K562 (cell line): ENCODE measurements at regions not wholly inside any gene's neighbourhood (a gene's known extent, or its start where the extent isn't known, plus 50 kb on each side); places are given as distances from the start of the nearest gene placed in this dataset.

ENCODE experiments used
- ATAC-seq: fragments of 200-7000 bp; cut with Tn5 transposase; 3 replicates; pipeline ENCODE4 v1.9.1; 2020; ENCODE audit warnings: moderate library complexity
- BruUV-seq: library from RNA; stranded (reverse); fragments of 400-500 nt; replicated peaks from 2 replicates; lab custom pipeline; 2021; lab: Mats Ljungman, UMichigan
- CTCF ChIA-PET: fragments of 300-600 bp; formaldehyde crosslinking; extraction: SDS; loops from one replicate; lab custom pipeline; 2021; ENCODE audit warnings: low intra/inter-chr PET ratio; lab: Yijun Ruan, JAX
- POLR2A ChIA-PET: fragments of 300-600, 350-650 bp; sonication (Branson Sonifier 250); formaldehyde crosslinking; extraction: SDS; loops from one replicate; lab custom pipeline; 2021; ENCODE audit warnings: antibody characterized with exemption, inconsistent platforms; lab: Yijun Ruan, JAX
- DNase-seq, 4 experiments: peaks; one replicate each; pipeline versions ENCODE4 v3.0.0 to v3.0.0-alpha.2; 2011 to 2018; ENCODE audit warnings: low spot score in 3 of 4, mixed read lengths in 3 of 4; ENCODE audit errors: extremely low read depth in 1 of 4
- FAIRE-seq: peaks from 2 replicates; lab custom pipeline; 2011; peaks lifted over from hg19 to GRCh38; lab: Jason Lieb, UNC
- H2AFZ ChIP-seq: 2 replicates; pipeline ENCODE4 v1.6.0; 2011; ENCODE audit warnings: low read depth, low read length, control low read depth, inconsistent platforms
- H3K27ac ChIP-seq: fragments of 200-600 bp; 3 replicates; pipeline ENCODE4 v1.8.0; 2011; ENCODE audit warnings: low read depth, mild to moderate bottlenecking, control low read depth, inconsistent platforms, low read length, moderate library complexity, mixed read lengths; ENCODE audit errors: extremely low read depth
- H3K27me3 ChIP-seq, 2 experiments: fragments of 300-600 bp in 1 of 2; 2 replicates in 1 of 2; 3 replicates in 1 of 2; pipeline versions ENCODE4 v1.6.0 to v1.8.0; 2011; ENCODE audit warnings: inconsistent platforms in 2 of 2, low read length in 2 of 2, mild to moderate bottlenecking in 1 of 2, mixed read lengths in 1 of 2, moderate library complexity in 1 of 2; ENCODE audit not compliant: control insufficient read depth in 2 of 2, insufficient read depth in 2 of 2
- H3K36me3 ChIP-seq: fragments of 300-600 bp; 3 replicates; pipeline ENCODE4 v1.8.0; 2011; ENCODE audit warnings: mild to moderate bottlenecking, low read length, inconsistent platforms; ENCODE audit not compliant: control insufficient read depth, insufficient read depth
- H3K4me1 ChIP-seq, 2 experiments: fragments of 200-600 bp in 1 of 2; replicated peaks in 1 of 2; 2 replicates in 1 of 2; 3 replicates in 1 of 2; pipeline versions ENCODE4 v1.5.1 to v1.8.0; 2011; ENCODE audit warnings: inconsistent platforms in 2 of 2, low read length in 2 of 2, mild to moderate bottlenecking in 1 of 2, mixed read lengths in 1 of 2, moderate library complexity in 1 of 2; ENCODE audit not compliant: control insufficient read depth in 2 of 2, insufficient read depth in 2 of 2
- H3K4me2 ChIP-seq: 2 replicates; pipeline ENCODE4 v1.6.1; 2011; ENCODE audit warnings: low read length, control low read depth, inconsistent platforms, mixed read lengths; ENCODE audit not compliant: insufficient read depth
- H3K4me3 ChIP-seq: fragments of 200-600 bp; sonication (generic), shearing (Covaris generic); 2 replicates; pipeline ENCODE4 v1.5.1; 2016; ENCODE audit warnings: control low read depth, inconsistent platforms
- H3K79me2 ChIP-seq: fragments of 200-600 bp; 3 replicates; pipeline ENCODE4 v1.8.0; 2011; ENCODE audit warnings: low read length, inconsistent platforms; ENCODE audit not compliant: control insufficient read depth, insufficient read depth
- H3K9ac ChIP-seq, 2 experiments: 2 replicates each; pipeline versions ENCODE4 v1.6.0 to v1.6.1; 2011; ENCODE audit warnings: low read depth in 2 of 2, low read length in 2 of 2, control low read depth in 1 of 2, inconsistent platforms in 1 of 2, mild to moderate bottlenecking in 1 of 2, mixed read lengths in 1 of 2; ENCODE audit not compliant: insufficient read depth in 1 of 2
- H3K9me1 ChIP-seq: one replicate; pipeline ENCODE4 v1.6.0; 2011; ENCODE audit warnings: inconsistent platforms, mild to moderate bottlenecking, low read length, moderate library complexity; ENCODE audit not compliant: control insufficient read depth, insufficient read depth
- H3K9me3 ChIP-seq: replicated peaks from 2 replicates; pipeline ENCODE4 v1.5.1; 2011; ENCODE audit warnings: low read depth, low read length, inconsistent platforms; ENCODE audit not compliant: control insufficient read depth, insufficient read depth
- H4K20me1 ChIP-seq: replicated peaks from 2 replicates; pipeline ENCODE4 v1.6.1; 2011; ENCODE audit warnings: low read length, inconsistent platforms, mixed read lengths; ENCODE audit not compliant: control insufficient read depth, insufficient read depth
- RUNX1 ChIP-seq: sonication (generic); IDR thresholded peaks from 2 replicates; pipeline ENCODE4 v1.6.1; 2016; ENCODE audit warnings: antibody characterized with exemption, low read depth
- SIX5 ChIP-seq, 2 experiments: IDR thresholded peaks; 2 replicates each; pipeline ENCODE4 v1.6.1; 2011; ENCODE audit warnings: low read length in 2 of 2, borderline replicate concordance in 1 of 2, low read depth in 1 of 2, mild to moderate bottlenecking in 1 of 2, moderate library complexity in 1 of 2; ENCODE audit not compliant: insufficient read depth in 1 of 2
- SRSF3 ChIP-seq: fragments of 200-400 bp; formaldehyde crosslinking; IDR thresholded peaks from 2 replicates; pipeline ENCODE4 v1.6.1; 2016; ENCODE audit warnings: mild to moderate bottlenecking, low read length, moderate library complexity; ENCODE audit not compliant: insufficient read depth
- XRCC5 ChIP-seq: fragments of 200-400 bp; formaldehyde crosslinking; IDR thresholded peaks from 2 replicates; pipeline ENCODE4 v1.6.1; 2017; ENCODE audit warnings: low read depth, mild to moderate bottlenecking, low read length
- ZSCAN32 ChIP-seq: fragments of 450-650 bp; formaldehyde crosslinking; IDR thresholded peaks from 2 replicates; pipeline ENCODE4 v1.4.0; 2020; ENCODE audit warnings: mild to moderate bottlenecking, moderate library complexity
- WGBS: fragments of 100-300 bp; shearing (Covaris generic); methylation state at CpG from one replicate; pipeline ENCODE4 v1.1.6; 2016; ENCODE audit warnings: low coverage, mixed read lengths; ENCODE audit not compliant: insufficient coverage; ENCODE audit errors: missing lambda C conversion rate; 5-methylcytosine and 5-hydroxymethylcytosine counted together
- in situ Hi-C: fragments of 300-500 bp; cut with MboI; formaldehyde crosslinking; loops from 4 replicates; pipeline ENCODE4 v1.15.0; 2018; ENCODE audit warnings: inconsistent platforms, mixed read lengths
- intact Hi-C: fragments of 100-400 bp; cut with micrococcal nuclease; formaldehyde crosslinking; loops from 2 replicates; pipeline ENCODE4 v1.14.2; 2022
- TF ChIP-seq, protein P1 (sequence below), 2 experiments: fragments of 450-650 bp; IDR thresholded peaks; 2 replicates each; pipeline ENCODE4 v1.6.1; 2016

DNA sequence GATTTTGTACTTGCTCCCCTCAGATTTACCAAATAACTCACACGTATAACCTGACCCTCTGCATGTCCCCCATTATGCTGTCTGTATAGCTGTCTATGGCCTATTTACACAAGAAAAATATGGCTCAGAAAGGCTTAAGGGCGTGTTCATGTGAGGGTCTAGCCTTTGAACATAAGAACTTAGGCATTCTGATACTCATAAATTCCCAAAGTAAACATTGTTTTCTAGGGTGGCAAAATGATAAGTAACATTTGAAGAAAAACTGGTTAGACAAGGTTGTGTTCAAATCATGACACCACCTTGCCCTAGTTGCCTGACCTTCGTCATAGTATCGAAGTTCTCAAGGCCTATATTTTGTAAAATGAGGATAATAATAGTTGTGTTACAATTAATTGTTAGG is 394.6 kb downstream of the LRRIQ3 start:
- H3K27me3 ChIP-seq = no peaks in the 10 kb centered on the region
- H3K9me1 ChIP-seq = no peaks in the 10 kb centered on the region
- in situ Hi-C loops (no loop called here), intact Hi-C loops (no loop called here)
- H3K9ac ChIP-seq = no peak overlapping the region
- no peak overlapping the region for H3K4me2 ChIP-seq
- DNase-seq = no peak
- no TSS peak for BruUV-seq
- H3K4me3 ChIP-seq = no peak overlapping the region
- FAIRE-seq = no peak
- no peak for ATAC-seq
- no peaks in the 10 kb centered on the region for H3K79me2 ChIP-seq
- H3K36me3 ChIP-seq = no peaks in the 10 kb centered on the region
- no peaks in the 10 kb centered on the region; the same call in 1 of the 2 replicates for H3K9me3 ChIP-seq
- no peaks in the 10 kb centered on the region for H4K20me1 ChIP-seq
- H3K4me1 ChIP-seq = no peaks in the 10 kb centered on the region
- TF ChIP-seq SRSF3 (no peak), SIX5 (IDR thresholded peaks at IDR 0.05; ENCODE audit: borderline replicate concordance in 1 of 2, insufficient read depth in 1 of 2, low read depth in 1 of 2, low read length in 2 of 2) (no peak), RUNX1 (no peak), ZSCAN32 (CRISPR knock-in tag) (no peak), XRCC5 (no peak)
- TF ChIP-seq, protein P1, sequence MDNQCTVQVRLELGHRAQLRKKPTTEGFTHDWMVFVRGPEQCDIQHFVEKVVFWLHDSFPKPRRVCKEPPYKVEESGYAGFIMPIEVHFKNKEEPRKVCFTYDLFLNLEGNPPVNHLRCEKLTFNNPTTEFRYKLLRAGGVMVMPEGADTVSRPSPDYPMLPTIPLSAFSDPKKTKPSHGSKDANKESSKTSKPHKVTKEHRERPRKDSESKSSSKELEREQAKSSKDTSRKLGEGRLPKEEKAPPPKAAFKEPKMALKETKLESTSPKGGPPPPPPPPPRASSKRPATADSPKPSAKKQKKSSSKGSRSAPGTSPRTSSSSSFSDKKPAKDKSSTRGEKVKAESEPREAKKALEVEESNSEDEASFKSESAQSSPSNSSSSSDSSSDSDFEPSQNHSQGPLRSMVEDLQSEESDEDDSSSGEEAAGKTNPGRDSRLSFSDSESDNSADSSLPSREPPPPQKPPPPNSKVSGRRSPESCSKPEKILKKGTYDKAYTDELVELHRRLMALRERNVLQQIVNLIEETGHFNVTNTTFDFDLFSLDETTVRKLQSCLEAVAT (IDR thresholded peaks at IDR 0.05) = no peak
- TF ChIP-seq, all 486 proteins: peak for 0
- Histone ChIP-seq H3K27ac (no peak overlapping the region), H2AFZ (no peak overlapping the region)
- 3% methylated on average over 4 of the region's 4 CpGs for WGBS
- CTCF ChIA-PET = no interaction called here
- POLR2A ChIA-PET = no interaction called here
